H1 (cell line): ENCODE measurements at regions not wholly inside any gene's neighbourhood (a gene's known extent, or its start where the extent isn't known, plus 50 kb on each side); places are given as distances from the start of the nearest gene placed in this dataset.

Experiments used
- CREB1 ChIP-seq: IDR thresholded peaks from 2 replicates; pipeline ENCODE4 v1.6.1; 2012; ENCODE audit warnings: inconsistent platforms
- GABPA ChIP-seq: IDR thresholded peaks from 2 replicates; pipeline ENCODE4 v1.6.1; 2011; ENCODE audit warnings: mild to moderate bottlenecking, low read length, moderate library complexity, borderline replicate concordance; ENCODE audit not compliant: insufficient read depth
- HDAC2 ChIP-seq, 2 experiments: fragments of 300-600 bp in 1 of 2; sonication (generic) in 1 of 2; IDR thresholded peaks; 2 replicates each; pipeline ENCODE4 v1.6.1; 2011 to 2012; ENCODE audit warnings: low read depth in 2 of 2, low read length in 2 of 2, mild to moderate bottlenecking in 2 of 2, moderate library complexity in 2 of 2, borderline replicate concordance in 1 of 2, inconsistent platforms in 1 of 2
- SRF ChIP-seq: IDR thresholded peaks from 2 replicates; pipeline ENCODE4 v1.6.1; 2011; ENCODE audit warnings: mild to moderate bottlenecking, low read depth, low read length, moderate library complexity
- TCF12 ChIP-seq: IDR thresholded peaks from 2 replicates; pipeline ENCODE4 v1.6.1; 2011; ENCODE audit warnings: low read depth, mild to moderate bottlenecking, low read length
- TF ChIP-seq, protein P1 (sequence below): IDR thresholded peaks from 2 replicates; pipeline ENCODE4 v1.6.1; 2012; ENCODE audit warnings: low read length, inconsistent platforms
- TF ChIP-seq, protein P2 (sequence below): fragments of 300-600 bp; sonication (generic); IDR thresholded peaks from 2 replicates; pipeline ENCODE4 v1.7.1; 2012; ENCODE audit warnings: low read length, moderate library complexity, mild to moderate bottlenecking, inconsistent platforms; ENCODE audit not compliant: insufficient replicate concordance

DNA sequence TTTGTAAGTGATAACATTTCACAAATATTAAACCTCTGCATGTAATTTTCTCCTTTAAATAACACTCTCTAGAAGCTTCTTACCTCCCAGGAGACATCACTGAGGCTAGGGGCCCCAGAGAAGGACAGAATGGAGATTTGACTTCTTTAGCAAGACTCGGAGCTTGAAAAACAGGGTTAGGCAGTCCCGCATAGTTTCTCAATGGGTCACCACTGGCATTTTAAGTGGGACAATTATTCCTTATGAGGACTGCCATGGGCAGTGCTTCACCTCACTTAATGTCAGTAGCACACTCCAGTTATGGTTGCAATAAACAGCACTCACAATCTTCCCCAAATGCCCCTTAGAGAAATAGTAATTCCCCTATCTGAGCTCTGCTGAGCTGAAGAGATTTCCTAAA is 66.7 kb upstream of the NOCT start (continued):
- no peak for TF ChIP-seq SRF
- TF ChIP-seq GABPA: no peak
- no peak for TF ChIP-seq CREB1
- TF ChIP-seq, protein P1, sequence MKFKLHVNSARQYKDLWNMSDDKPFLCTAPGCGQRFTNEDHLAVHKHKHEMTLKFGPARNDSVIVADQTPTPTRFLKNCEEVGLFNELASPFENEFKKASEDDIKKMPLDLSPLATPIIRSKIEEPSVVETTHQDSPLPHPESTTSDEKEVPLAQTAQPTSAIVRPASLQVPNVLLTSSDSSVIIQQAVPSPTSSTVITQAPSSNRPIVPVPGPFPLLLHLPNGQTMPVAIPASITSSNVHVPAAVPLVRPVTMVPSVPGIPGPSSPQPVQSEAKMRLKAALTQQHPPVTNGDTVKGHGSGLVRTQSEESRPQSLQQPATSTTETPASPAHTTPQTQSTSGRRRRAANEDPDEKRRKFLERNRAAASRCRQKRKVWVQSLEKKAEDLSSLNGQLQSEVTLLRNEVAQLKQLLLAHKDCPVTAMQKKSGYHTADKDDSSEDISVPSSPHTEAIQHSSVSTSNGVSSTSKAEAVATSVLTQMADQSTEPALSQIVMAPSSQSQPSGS: no peak
- TF ChIP-seq HDAC2 (IDR thresholded peaks at IDR 0.05; ENCODE audit: borderline replicate concordance in 1 of 2, low read depth in 2 of 2, low read length in 2 of 2): no peak
- TF ChIP-seq, protein P2, sequence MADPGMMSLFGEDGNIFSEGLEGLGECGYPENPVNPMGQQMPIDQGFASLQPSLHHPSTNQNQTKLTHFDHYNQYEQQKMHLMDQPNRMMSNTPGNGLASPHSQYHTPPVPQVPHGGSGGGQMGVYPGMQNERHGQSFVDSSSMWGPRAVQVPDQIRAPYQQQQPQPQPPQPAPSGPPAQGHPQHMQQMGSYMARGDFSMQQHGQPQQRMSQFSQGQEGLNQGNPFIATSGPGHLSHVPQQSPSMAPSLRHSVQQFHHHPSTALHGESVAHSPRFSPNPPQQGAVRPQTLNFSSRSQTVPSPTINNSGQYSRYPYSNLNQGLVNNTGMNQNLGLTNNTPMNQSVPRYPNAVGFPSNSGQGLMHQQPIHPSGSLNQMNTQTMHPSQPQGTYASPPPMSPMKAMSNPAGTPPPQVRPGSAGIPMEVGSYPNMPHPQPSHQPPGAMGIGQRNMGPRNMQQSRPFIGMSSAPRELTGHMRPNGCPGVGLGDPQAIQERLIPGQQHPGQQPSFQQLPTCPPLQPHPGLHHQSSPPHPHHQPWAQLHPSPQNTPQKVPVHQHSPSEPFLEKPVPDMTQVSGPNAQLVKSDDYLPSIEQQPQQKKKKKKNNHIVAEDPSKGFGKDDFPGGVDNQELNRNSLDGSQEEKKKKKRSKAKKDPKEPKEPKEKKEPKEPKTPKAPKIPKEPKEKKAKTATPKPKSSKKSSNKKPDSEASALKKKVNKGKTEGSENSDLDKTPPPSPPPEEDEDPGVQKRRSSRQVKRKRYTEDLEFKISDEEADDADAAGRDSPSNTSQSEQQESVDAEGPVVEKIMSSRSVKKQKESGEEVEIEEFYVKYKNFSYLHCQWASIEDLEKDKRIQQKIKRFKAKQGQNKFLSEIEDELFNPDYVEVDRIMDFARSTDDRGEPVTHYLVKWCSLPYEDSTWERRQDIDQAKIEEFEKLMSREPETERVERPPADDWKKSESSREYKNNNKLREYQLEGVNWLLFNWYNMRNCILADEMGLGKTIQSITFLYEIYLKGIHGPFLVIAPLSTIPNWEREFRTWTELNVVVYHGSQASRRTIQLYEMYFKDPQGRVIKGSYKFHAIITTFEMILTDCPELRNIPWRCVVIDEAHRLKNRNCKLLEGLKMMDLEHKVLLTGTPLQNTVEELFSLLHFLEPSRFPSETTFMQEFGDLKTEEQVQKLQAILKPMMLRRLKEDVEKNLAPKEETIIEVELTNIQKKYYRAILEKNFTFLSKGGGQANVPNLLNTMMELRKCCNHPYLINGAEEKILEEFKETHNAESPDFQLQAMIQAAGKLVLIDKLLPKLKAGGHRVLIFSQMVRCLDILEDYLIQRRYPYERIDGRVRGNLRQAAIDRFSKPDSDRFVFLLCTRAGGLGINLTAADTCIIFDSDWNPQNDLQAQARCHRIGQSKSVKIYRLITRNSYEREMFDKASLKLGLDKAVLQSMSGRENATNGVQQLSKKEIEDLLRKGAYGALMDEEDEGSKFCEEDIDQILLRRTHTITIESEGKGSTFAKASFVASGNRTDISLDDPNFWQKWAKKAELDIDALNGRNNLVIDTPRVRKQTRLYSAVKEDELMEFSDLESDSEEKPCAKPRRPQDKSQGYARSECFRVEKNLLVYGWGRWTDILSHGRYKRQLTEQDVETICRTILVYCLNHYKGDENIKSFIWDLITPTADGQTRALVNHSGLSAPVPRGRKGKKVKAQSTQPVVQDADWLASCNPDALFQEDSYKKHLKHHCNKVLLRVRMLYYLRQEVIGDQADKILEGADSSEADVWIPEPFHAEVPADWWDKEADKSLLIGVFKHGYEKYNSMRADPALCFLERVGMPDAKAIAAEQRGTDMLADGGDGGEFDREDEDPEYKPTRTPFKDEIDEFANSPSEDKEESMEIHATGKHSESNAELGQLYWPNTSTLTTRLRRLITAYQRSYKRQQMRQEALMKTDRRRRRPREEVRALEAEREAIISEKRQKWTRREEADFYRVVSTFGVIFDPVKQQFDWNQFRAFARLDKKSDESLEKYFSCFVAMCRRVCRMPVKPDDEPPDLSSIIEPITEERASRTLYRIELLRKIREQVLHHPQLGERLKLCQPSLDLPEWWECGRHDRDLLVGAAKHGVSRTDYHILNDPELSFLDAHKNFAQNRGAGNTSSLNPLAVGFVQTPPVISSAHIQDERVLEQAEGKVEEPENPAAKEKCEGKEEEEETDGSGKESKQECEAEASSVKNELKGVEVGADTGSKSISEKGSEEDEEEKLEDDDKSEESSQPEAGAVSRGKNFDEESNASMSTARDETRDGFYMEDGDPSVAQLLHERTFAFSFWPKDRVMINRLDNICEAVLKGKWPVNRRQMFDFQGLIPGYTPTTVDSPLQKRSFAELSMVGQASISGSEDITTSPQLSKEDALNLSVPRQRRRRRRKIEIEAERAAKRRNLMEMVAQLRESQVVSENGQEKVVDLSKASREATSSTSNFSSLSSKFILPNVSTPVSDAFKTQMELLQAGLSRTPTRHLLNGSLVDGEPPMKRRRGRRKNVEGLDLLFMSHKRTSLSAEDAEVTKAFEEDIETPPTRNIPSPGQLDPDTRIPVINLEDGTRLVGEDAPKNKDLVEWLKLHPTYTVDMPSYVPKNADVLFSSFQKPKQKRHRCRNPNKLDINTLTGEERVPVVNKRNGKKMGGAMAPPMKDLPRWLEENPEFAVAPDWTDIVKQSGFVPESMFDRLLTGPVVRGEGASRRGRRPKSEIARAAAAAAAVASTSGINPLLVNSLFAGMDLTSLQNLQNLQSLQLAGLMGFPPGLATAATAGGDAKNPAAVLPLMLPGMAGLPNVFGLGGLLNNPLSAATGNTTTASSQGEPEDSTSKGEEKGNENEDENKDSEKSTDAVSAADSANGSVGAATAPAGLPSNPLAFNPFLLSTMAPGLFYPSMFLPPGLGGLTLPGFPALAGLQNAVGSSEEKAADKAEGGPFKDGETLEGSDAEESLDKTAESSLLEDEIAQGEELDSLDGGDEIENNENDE: no peak
- no peak for TF ChIP-seq TCF12
